ENCODE measurements at regions not wholly inside any gene's neighbourhood (a gene's known extent, or its start where the extent isn't known, plus 50 kb on each side); places are given as distances from the start of the nearest gene placed in this dataset.
A peak's percentile ranks its signal among the peaks of the same experiment; 100 is the strongest.

DNA sequence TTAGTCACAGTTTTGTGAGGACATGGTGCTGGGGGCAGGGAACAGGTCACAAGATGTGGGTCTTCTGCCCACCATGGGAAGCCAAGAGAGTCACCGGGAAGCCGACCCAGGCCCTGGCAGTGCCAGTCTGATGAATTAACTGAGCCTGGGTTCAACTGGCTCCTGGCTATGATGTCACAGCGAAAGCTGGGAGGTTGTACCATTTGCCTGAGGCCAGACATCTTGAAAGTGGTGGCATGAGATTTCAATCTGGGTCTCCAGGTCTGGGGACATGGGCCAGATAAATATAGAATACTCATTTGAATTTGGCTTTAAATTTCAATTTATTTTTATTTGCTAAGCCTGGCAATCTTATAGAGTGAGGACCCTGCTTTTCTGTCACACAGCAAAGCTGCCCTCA, 280.9 kb downstream of the NSG2 start:
- TF ChIP-seq, protein P1, sequence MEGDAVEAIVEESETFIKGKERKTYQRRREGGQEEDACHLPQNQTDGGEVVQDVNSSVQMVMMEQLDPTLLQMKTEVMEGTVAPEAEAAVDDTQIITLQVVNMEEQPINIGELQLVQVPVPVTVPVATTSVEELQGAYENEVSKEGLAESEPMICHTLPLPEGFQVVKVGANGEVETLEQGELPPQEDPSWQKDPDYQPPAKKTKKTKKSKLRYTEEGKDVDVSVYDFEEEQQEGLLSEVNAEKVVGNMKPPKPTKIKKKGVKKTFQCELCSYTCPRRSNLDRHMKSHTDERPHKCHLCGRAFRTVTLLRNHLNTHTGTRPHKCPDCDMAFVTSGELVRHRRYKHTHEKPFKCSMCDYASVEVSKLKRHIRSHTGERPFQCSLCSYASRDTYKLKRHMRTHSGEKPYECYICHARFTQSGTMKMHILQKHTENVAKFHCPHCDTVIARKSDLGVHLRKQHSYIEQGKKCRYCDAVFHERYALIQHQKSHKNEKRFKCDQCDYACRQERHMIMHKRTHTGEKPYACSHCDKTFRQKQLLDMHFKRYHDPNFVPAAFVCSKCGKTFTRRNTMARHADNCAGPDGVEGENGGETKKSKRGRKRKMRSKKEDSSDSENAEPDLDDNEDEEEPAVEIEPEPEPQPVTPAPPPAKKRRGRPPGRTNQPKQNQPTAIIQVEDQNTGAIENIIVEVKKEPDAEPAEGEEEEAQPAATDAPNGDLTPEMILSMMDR (IDR thresholded peaks at IDR 0.05; ENCODE audit: low read depth, low read length, missing control alignments), result no peak

DNA sequence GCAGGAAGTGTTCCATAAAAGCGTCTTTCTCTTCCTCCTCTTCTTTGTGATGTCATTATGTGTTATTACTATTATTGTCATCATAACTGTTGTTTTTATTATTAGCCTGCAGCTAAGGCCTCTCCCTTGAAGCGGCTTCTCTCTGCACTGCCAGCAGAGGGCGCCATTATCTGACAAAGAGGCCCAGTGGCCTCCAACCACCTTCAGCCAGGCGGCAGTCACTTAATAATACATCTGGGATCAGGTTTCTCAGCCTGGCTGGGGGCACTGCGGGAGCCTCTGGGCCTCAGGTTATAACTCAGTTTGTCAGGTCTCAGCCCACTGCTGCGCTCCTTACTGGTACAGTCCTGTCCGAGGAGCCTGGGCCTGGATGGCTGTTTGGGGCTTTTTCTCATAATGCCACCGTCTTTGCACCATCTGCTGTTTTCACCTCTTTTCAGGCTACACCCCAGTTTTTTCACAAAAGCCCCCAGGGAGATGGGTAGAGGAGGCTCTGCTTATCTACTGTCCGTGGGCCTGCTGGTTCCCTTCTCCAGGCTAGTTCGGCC, 281.9 kb downstream of the NSG2 start:
- H3K36me3 ChIP-seq (replicated peaks), result no peaks in the 10 kb centered on the region
- TF ChIP-seq, protein P1 (IDR thresholded peaks at IDR 0.05; ENCODE audit: low read depth, low read length, missing control alignments), result peak; percentile 78
- no peaks in the 10 kb centered on the region for H3K27me3 ChIP-seq (replicated peaks)
- H3K27ac ChIP-seq, result no peak overlapping the region
- peak; percentile 68 for DNase-seq
- in situ Hi-C loops (cut with HindIII; ENCODE audit: low pct_ligation_motif_present, low sequenced_read_pairs), result no loop called here
- H3K4me3 ChIP-seq (ENCODE audit: low read depth, low read length), result no peak overlapping the region

More for the DNA sequence above, 280.9 kb downstream of the NSG2 start:
- in situ Hi-C loops (cut with HindIII; ENCODE audit: low pct_ligation_motif_present, low sequenced_read_pairs), result no loop called here
- no peaks in the 10 kb centered on the region for H3K36me3 ChIP-seq (replicated peaks)
- no peaks in the 10 kb centered on the region for H3K27me3 ChIP-seq (replicated peaks)
- H3K27ac ChIP-seq, result no peak overlapping the region
- no peak for DNase-seq
- H3K4me3 ChIP-seq (ENCODE audit: low read depth, low read length), result no peak overlapping the region

DNA sequence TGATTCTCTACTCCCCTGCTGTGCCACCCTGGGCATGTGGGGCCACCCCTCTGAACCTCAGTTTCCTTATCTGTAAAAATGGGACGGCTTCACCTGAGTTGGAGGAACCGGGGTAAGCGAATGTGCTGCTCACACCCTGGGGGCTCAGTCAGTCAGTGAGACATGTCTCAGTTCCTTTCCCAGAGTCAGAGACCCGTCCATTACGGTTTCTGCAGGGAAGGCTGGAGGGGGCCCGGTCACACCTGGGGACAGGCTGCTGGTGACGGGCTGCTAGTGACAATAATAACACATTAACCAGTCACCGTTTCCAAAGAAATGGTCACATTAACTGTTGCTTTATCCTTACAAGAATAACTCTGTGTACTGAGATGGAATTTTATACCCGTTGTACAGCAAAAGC, 282.4 kb downstream of the NSG2 start:
- Histone ChIP-seq H3K27ac (no peak overlapping the region), H3K36me3 (replicated peaks) (no peaks in the 10 kb centered on the region), H3K4me3 (ENCODE audit: low read depth, low read length) (no peak overlapping the region), H3K27me3 (replicated peaks) (no peaks in the 10 kb centered on the region)
- TF ChIP-seq, protein P1 (IDR thresholded peaks at IDR 0.05; ENCODE audit: low read depth, low read length, missing control alignments), result no peak
- in situ Hi-C loops (cut with HindIII; ENCODE audit: low pct_ligation_motif_present, low sequenced_read_pairs), result no loop called here
- DNase-seq, result no peak

DNA sequence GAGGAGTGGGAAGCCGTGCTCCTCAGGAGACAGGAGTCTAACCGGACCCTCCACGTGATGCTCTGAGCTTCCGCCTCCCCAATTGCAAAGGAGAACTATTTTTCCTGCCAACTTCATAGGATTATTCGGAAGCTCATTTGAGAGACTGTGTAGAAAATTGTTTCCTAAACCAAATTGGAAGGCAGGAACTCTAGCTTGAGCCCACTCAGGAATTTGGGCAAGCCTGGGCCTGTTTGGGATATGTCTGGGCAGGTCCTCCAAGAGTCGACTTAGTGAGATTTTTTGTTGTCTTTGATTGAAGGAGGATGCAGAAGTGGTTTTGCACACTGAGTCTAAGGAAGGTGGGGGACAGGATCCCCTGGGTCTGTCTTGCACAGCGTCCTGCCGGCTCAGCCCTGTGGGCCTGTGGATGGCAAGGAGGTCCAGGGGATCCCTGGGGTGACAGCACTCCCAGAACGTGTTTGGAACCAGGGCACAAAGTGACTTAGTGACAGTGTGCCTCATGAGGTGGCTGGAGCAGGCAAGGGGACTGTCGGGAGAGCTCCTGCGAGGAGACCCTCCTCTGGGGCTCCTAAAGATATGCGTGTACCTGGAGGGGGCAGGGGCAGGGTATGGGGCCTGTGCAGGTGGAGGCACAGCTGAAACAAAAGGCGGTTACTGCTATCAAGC, 283.3 kb downstream of the NSG2 start:
- H3K27ac ChIP-seq, result no peak overlapping the region
- H3K27me3 ChIP-seq (replicated peaks), result no peaks in the 10 kb centered on the region
- in situ Hi-C loops (cut with HindIII; ENCODE audit: low pct_ligation_motif_present, low sequenced_read_pairs), result no loop called here
- TF ChIP-seq, protein P1 (IDR thresholded peaks at IDR 0.05; ENCODE audit: low read depth, low read length, missing control alignments), result no peak
- H3K4me3 ChIP-seq (ENCODE audit: low read depth, low read length), result no peak overlapping the region
- no peaks in the 10 kb centered on the region for H3K36me3 ChIP-seq (replicated peaks)
- DNase-seq, result no peak

DNA sequence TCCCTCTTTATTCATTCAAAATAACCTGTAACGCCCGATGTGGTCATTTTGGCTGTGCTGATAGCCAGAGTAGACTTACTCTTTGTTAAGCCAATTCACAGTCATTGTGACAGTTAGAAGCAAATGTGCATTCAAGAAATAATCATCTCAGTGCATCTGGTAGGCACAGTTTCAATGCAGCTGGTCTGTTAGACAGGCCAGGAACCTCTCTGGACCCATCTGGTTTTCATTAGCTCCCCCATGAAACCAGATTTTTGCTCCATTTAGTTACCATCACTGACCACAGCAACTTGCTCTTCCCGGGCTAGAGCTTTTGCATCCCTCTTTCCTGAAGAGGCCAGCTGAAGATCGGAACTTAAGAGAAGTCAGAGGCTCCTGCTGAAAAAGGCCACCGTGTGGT, 284.2 kb downstream of the NSG2 start:
- no peaks in the 10 kb centered on the region for H3K27me3 ChIP-seq (replicated peaks)
- no peak overlapping the region for H3K27ac ChIP-seq
- no peak for DNase-seq
- no peaks in the 10 kb centered on the region for H3K36me3 ChIP-seq (replicated peaks)
- TF ChIP-seq, protein P1 (IDR thresholded peaks at IDR 0.05; ENCODE audit: low read depth, low read length, missing control alignments), result no peak
- in situ Hi-C loops (cut with HindIII; ENCODE audit: low pct_ligation_motif_present, low sequenced_read_pairs), result no loop called here
- no peak overlapping the region for H3K4me3 ChIP-seq (ENCODE audit: low read depth, low read length)

All from brain microvascular endothelial cell (primary cell).